ENCODE measurements at regions not wholly inside any gene's neighbourhood (a gene's known extent, or its start where the extent isn't known, plus 50 kb on each side); places are given as distances from the start of the nearest gene placed in this dataset.

DNA sequence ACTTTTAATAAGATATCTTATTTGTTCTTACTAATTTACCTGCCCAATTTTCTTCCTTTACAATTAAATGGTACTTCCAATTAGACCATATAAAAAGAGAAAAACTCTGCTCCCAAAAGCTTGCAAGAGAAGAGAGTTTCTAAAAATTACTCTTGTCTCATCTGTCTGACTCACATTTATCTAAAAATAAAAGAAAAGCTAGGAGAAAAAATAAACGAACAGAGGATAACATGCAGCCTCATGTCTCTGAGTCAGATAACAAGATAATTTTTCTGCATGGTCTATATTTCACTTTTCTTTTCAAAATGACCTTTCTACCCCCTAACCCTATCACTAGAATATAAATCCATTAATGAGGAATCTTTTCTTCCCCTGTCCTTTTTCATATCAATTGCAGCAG, 127.2 kb upstream of the TCF21 start:
- TF ChIP-seq SMC3 (IDR thresholded peaks at IDR 0.05; ENCODE audit: low read depth, low read length) (no peak), POLR2A (IDR thresholded peaks at IDR 0.05; ENCODE audit: low read depth, low read length) (no peak)

Measured in IMR-90 (cell line).